ENCODE measurements at regions not wholly inside any gene's neighbourhood (a gene's known extent, or its start where the extent isn't known, plus 50 kb on each side); places are given as distances from the start of the nearest gene placed in this dataset.

DNA sequence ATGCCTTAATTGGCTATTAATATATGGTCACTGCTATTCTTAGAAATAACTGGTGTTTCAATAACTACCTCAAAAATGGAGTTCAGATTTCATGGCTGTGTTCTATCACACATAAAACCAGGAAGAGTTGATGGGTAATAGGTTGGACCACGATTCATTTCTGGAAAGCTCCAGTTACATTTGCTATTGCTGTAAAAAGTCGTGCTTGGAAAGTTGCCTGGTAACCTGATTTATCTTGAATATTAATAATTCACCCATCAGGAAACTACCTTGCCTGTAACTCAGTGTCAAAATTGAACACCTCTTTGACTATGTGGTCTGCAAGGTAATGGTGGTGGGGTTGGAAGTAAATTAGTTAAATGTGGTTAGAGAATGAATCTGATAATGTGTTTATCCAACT, 104.7 kb upstream of the IFNG-AS1 start:
- H3K9me3 ChIP-seq = no peaks in the 10 kb centered on the region
- no peak overlapping the region for H3K4me3 ChIP-seq
- no peak for FAIRE-seq
- H3K4me1 ChIP-seq = no peaks in the 10 kb centered on the region
- H3K4me2 ChIP-seq = no peak overlapping the region
- no peak overlapping the region for H3K27ac ChIP-seq
- POLR2A ChIA-PET = no interaction called here
- 4% methylated on average over 2 of the region's 2 CpGs for WGBS (ENCODE audit: missing lambda C conversion rate)
- DNase-seq (ENCODE audit: low read depth in 1 of 2, low spot score in 1 of 2) = no peak
- CTCF ChIA-PET = no interaction called here
- no peak for ATAC-seq
- TF ChIP-seq MAZ (IDR thresholded peaks at IDR 0.05; ENCODE audit: borderline replicate concordance, low read depth, low read length) = no peak
- TF ChIP-seq SMC3 (IDR thresholded peaks at IDR 0.05) = no peak
- no peak for TF ChIP-seq MAFK (IDR thresholded peaks at IDR 0.05; ENCODE audit: partially characterized antibody)
- TF ChIP-seq, protein P1, sequence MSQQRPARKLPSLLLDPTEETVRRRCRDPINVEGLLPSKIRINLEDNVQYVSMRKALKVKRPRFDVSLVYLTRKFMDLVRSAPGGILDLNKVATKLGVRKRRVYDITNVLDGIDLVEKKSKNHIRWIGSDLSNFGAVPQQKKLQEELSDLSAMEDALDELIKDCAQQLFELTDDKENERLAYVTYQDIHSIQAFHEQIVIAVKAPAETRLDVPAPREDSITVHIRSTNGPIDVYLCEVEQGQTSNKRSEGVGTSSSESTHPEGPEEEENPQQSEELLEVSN (IDR thresholded peaks at IDR 0.05; ENCODE audit: borderline replicate concordance, low read depth) = no peak
- TF ChIP-seq GATA3 (IDR thresholded peaks at IDR 0.05; ENCODE audit: borderline replicate concordance) = no peak
- no peak for TF ChIP-seq EHF (CRISPR knock-in tag; IDR thresholded peaks at IDR 0.05)
- TF ChIP-seq TP53 (CRISPR knock-in tag; IDR thresholded peaks at IDR 0.05) = no peak
- TF ChIP-seq, protein P2, sequence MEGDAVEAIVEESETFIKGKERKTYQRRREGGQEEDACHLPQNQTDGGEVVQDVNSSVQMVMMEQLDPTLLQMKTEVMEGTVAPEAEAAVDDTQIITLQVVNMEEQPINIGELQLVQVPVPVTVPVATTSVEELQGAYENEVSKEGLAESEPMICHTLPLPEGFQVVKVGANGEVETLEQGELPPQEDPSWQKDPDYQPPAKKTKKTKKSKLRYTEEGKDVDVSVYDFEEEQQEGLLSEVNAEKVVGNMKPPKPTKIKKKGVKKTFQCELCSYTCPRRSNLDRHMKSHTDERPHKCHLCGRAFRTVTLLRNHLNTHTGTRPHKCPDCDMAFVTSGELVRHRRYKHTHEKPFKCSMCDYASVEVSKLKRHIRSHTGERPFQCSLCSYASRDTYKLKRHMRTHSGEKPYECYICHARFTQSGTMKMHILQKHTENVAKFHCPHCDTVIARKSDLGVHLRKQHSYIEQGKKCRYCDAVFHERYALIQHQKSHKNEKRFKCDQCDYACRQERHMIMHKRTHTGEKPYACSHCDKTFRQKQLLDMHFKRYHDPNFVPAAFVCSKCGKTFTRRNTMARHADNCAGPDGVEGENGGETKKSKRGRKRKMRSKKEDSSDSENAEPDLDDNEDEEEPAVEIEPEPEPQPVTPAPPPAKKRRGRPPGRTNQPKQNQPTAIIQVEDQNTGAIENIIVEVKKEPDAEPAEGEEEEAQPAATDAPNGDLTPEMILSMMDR (IDR thresholded peaks at IDR 0.05) = no peak
- TF ChIP-seq, protein P3, sequence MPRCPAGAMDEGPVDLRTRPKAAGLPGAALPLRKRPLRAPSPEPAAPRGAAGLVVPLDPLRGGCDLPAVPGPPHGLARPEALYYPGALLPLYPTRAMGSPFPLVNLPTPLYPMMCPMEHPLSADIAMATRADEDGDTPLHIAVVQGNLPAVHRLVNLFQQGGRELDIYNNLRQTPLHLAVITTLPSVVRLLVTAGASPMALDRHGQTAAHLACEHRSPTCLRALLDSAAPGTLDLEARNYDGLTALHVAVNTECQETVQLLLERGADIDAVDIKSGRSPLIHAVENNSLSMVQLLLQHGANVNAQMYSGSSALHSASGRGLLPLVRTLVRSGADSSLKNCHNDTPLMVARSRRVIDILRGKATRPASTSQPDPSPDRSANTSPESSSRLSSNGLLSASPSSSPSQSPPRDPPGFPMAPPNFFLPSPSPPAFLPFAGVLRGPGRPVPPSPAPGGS (IDR thresholded peaks at IDR 0.05) = no peak
- TF ChIP-seq RARB (CRISPR knock-in tag; IDR thresholded peaks at IDR 0.05) = no peak
- no peak for TF ChIP-seq HOXA7 (CRISPR knock-in tag; IDR thresholded peaks at IDR 0.05)
- TF ChIP-seq KDM1A (IDR thresholded peaks at IDR 0.05; ENCODE audit: low read depth) = no peak
- TF ChIP-seq, protein P4, sequence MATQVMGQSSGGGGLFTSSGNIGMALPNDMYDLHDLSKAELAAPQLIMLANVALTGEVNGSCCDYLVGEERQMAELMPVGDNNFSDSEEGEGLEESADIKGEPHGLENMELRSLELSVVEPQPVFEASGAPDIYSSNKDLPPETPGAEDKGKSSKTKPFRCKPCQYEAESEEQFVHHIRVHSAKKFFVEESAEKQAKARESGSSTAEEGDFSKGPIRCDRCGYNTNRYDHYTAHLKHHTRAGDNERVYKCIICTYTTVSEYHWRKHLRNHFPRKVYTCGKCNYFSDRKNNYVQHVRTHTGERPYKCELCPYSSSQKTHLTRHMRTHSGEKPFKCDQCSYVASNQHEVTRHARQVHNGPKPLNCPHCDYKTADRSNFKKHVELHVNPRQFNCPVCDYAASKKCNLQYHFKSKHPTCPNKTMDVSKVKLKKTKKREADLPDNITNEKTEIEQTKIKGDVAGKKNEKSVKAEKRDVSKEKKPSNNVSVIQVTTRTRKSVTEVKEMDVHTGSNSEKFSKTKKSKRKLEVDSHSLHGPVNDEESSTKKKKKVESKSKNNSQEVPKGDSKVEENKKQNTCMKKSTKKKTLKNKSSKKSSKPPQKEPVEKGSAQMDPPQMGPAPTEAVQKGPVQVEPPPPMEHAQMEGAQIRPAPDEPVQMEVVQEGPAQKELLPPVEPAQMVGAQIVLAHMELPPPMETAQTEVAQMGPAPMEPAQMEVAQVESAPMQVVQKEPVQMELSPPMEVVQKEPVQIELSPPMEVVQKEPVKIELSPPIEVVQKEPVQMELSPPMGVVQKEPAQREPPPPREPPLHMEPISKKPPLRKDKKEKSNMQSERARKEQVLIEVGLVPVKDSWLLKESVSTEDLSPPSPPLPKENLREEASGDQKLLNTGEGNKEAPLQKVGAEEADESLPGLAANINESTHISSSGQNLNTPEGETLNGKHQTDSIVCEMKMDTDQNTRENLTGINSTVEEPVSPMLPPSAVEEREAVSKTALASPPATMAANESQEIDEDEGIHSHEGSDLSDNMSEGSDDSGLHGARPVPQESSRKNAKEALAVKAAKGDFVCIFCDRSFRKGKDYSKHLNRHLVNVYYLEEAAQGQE (IDR thresholded peaks at IDR 0.05) = no peak
- TF ChIP-seq JUNB (IDR thresholded peaks at IDR 0.05) = no peak
- TF ChIP-seq POLR2A (IDR thresholded peaks at IDR 0.05; ENCODE audit: low read length) = no peak
- TF ChIP-seq FOSB (CRISPR knock-in tag; IDR thresholded peaks at IDR 0.05) = no peak
- no peak for TF ChIP-seq POLR2AphosphoS2 (conservative IDR thresholded peaks at IDR 0.05; ENCODE audit: low read length)
- TF ChIP-seq, protein P5, sequence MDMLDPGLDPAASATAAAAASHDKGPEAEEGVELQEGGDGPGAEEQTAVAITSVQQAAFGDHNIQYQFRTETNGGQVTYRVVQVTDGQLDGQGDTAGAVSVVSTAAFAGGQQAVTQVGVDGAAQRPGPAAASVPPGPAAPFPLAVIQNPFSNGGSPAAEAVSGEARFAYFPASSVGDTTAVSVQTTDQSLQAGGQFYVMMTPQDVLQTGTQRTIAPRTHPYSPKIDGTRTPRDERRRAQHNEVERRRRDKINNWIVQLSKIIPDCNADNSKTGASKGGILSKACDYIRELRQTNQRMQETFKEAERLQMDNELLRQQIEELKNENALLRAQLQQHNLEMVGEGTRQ (IDR thresholded peaks at IDR 0.05) = no peak
- no peak for TF ChIP-seq NPAS2 (CRISPR knock-in tag; IDR thresholded peaks at IDR 0.05; ENCODE audit: borderline replicate concordance)
- TF ChIP-seq, protein P6, sequence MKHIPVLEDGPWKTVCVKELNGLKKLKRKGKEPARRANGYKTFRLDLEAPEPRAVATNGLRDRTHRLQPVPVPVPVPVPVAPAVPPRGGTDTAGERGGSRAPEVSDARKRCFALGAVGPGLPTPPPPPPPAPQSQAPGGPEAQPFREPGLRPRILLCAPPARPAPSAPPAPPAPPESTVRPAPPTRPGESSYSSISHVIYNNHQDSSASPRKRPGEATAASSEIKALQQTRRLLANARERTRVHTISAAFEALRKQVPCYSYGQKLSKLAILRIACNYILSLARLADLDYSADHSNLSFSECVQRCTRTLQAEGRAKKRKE (CRISPR knock-in tag; IDR thresholded peaks at IDR 0.05; ENCODE audit: low read depth) = no peak

Data from A549 (cell line).